ENCODE measurements at regions not wholly inside any gene's neighbourhood (a gene's known extent, or its start where the extent isn't known, plus 50 kb on each side); places are given as distances from the start of the nearest gene placed in this dataset.

DNA sequence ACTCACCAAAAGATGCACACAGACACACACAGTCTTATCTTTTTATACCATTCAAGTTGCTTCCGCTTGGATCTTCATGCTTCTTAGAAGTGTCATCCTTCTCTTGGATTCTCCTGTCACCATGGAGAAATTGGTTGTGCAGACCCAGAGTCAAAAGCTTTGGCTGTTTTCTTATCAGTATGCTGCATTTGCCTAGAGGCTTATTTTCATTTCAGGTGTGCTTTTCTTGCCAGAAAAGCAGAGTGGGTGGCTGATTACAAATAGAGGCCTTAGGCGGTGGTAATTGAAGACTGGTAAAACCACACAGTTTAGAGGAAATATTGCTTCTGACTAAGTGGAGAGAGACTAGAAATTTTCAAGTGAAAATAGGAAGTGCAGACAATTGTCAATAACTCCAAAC is 70.2 kb upstream of the TLE4 start:
- 82 to 86% methylated on average over 2 of the region's 2 CpGs for WGBS, 2 donors
- Histone ChIP-seq H3K4me1 (no peaks in the 10 kb centered on the region), H3K9me3 (no peaks in the 10 kb centered on the region), H3K4me3 (no peak overlapping the region), H3K27me3 (no peaks in the 10 kb centered on the region), H3K27ac (no peak overlapping the region), H3K36me3 (no peaks in the 10 kb centered on the region)
- intact Hi-C loops (cut with DNase I) = no loop called here
- no peak for DNase-seq
- no peak for FAIRE-seq
- no peak for ATAC-seq
- TF ChIP-seq, protein P1, sequence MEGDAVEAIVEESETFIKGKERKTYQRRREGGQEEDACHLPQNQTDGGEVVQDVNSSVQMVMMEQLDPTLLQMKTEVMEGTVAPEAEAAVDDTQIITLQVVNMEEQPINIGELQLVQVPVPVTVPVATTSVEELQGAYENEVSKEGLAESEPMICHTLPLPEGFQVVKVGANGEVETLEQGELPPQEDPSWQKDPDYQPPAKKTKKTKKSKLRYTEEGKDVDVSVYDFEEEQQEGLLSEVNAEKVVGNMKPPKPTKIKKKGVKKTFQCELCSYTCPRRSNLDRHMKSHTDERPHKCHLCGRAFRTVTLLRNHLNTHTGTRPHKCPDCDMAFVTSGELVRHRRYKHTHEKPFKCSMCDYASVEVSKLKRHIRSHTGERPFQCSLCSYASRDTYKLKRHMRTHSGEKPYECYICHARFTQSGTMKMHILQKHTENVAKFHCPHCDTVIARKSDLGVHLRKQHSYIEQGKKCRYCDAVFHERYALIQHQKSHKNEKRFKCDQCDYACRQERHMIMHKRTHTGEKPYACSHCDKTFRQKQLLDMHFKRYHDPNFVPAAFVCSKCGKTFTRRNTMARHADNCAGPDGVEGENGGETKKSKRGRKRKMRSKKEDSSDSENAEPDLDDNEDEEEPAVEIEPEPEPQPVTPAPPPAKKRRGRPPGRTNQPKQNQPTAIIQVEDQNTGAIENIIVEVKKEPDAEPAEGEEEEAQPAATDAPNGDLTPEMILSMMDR (IDR thresholded peaks at IDR 0.05) = no peak

DNA sequence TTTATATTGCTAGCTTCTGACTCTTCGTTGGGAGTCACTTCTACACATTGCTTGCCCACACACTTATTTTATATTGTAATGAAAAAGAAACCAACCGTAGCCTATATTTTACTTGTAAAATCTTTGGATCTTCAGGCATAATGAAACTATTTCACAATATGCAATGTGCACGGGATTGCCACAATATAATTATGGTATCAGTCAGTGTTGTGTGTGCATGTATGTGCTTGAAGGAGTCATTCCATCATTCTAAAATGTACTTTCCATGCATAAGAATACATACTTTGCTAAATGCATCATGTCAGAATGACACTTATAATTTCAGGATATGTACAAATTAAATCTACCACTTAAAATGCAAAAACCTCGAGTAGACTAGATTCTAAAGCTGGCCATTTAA is 64.0 kb upstream of the TLE4 start:
- Histone ChIP-seq H3K4me3 (no peak overlapping the region), H3K36me3 (no peaks in the 10 kb centered on the region), H3K4me1 (no peaks in the 10 kb centered on the region), H3K27ac (no peak overlapping the region), H3K9me3 (no peaks in the 10 kb centered on the region), H3K27me3 (no peaks in the 10 kb centered on the region)
- WGBS, 2 donors = 69 to 77% methylated on average over 4 of the region's 4 CpGs
- no peak for FAIRE-seq
- no peak for DNase-seq
- TF ChIP-seq, protein P1 (IDR thresholded peaks at IDR 0.05) = no peak
- intact Hi-C loops (cut with DNase I) = no loop called here
- no peak for ATAC-seq

DNA sequence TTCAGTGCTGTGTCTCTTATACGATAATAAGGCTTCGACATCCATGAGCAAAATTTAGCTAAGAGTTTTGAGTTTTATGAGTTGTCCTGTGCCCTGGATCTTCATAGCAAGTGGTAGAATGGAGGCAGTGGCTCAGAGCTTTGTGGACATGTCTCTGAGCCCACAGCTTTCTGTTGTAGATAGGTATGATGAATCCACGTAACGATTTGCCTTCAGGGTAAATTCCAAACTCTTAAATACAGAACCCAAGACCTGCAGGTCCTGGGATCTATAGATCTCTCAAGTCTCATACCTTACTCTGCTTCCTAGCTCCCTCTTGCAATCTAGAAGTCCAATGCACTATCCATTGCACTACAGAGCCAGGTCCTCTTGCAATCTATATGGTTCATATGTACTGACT is 59.5 kb upstream of the TLE4 start:
- 86 to 93% methylated on average over 4 of the region's 4 CpGs for WGBS, 2 donors
- FAIRE-seq = no peak
- intact Hi-C loops (cut with DNase I) = no loop called here

More for the DNA sequence above, 59.5 kb upstream of the TLE4 start:
- Histone ChIP-seq H3K9me3 (no peaks in the 10 kb centered on the region), H3K27ac (no peak overlapping the region), H3K4me1 (no peaks in the 10 kb centered on the region), H3K4me3 (no peak overlapping the region), H3K27me3 (no peaks in the 10 kb centered on the region), H3K36me3 (no peaks in the 10 kb centered on the region)
- TF ChIP-seq, protein P1 (IDR thresholded peaks at IDR 0.05) = no peak
- ATAC-seq = no peak
- no peak for DNase-seq

Measured in pancreas (tissue), 10 donors.